WERI-Rb-1 (cell line): ENCODE measurements at regions not wholly inside any gene's neighbourhood (a gene's known extent, or its start where the extent isn't known, plus 50 kb on each side); places are given as distances from the start of the nearest gene placed in this dataset.

Source experiments
- DNase-seq: peaks from one replicate; pipeline ENCODE4 v3.0.0-alpha.2; 2020
- H3K27ac ChIP-seq: fragments of 250-450 bp; sonication (Bioruptor Pico); 2 replicates; pipeline ENCODE4 v1.5.1; 2020; ENCODE audit warnings: mild to moderate bottlenecking, moderate library complexity
- H3K27me3 ChIP-seq: fragments of 250-450 bp; sonication (Bioruptor Pico); 2 replicates; pipeline ENCODE4 v1.5.1; 2021; ENCODE audit warnings: mild to moderate bottlenecking, low read depth, moderate library complexity; ENCODE audit not compliant: insufficient read depth, severe bottlenecking
- H3K36me3 ChIP-seq: fragments of 250-450 bp; sonication (Bioruptor Pico); 2 replicates; pipeline ENCODE4 v1.5.1; 2020; ENCODE audit warnings: mild to moderate bottlenecking, moderate library complexity
- H3K4me3 ChIP-seq: 2 replicates; pipeline ENCODE4 v1.5.1; 2011; ENCODE audit warnings: low read depth, mild to moderate bottlenecking, control low read depth, low read length
- H3K9me3 ChIP-seq: fragments of 250-450 bp; sonication (Bioruptor Pico); 2 replicates; pipeline ENCODE4 v1.5.1; 2021; ENCODE audit warnings: mild to moderate bottlenecking, moderate library complexity; ENCODE audit not compliant: severe bottlenecking
- CTCF ChIP-seq: IDR thresholded peaks from 2 replicates; pipeline ENCODE4 v1.5.1; 2011; ENCODE audit warnings: low read depth, mild to moderate bottlenecking, control low read depth, inconsistent platforms, low read length

- Histone ChIP-seq H3K9me3 (no peaks in the 10 kb centered on the region), H3K27ac (no peak overlapping the region), H3K36me3 (no peaks in the 10 kb centered on the region), H3K27me3 (no peaks in the 10 kb centered on the region), H3K4me3 (no peak overlapping the region)
- TF ChIP-seq CTCF = peak; percentile 19; the same call in 1 of the 2 replicates
- no peak for DNase-seq
Measured at GRCh38 chr12:24109381-24110039, 160.0 kb upstream of the SOX5 start.

- Histone ChIP-seq H3K4me3 (no peak overlapping the region), H3K27me3 (no peaks in the 10 kb centered on the region), H3K9me3 (no peaks in the 10 kb centered on the region), H3K36me3 (no peaks in the 10 kb centered on the region), H3K27ac (no peak overlapping the region)
- no peak for TF ChIP-seq CTCF
- DNase-seq = no peak
Measured at GRCh38 chr12:24102676-24103075, 153.2 kb upstream of the SOX5 start.

- Histone ChIP-seq H3K36me3 (no peaks in the 10 kb centered on the region), H3K9me3 (no peaks in the 10 kb centered on the region), H3K4me3 (no peak overlapping the region), H3K27ac (no peak overlapping the region), H3K27me3 (no peaks in the 10 kb centered on the region)
- no peak for TF ChIP-seq CTCF
- DNase-seq = no peak
Measured at GRCh38 chr12:24099576-24099975, 150.1 kb upstream of the SOX5 start.

- Histone ChIP-seq H3K27ac (no peak overlapping the region), H3K27me3 (no peaks in the 10 kb centered on the region), H3K9me3 (no peaks in the 10 kb centered on the region), H3K36me3 (no peaks in the 10 kb centered on the region), H3K4me3 (no peak overlapping the region)
- no peak for DNase-seq
- no peak for TF ChIP-seq CTCF
Measured at GRCh38 chr12:24095245-24095644, 145.8 kb upstream of the SOX5 start.

- H3K27ac ChIP-seq = no peak overlapping the region
- H3K36me3 ChIP-seq = no peaks in the 10 kb centered on the region
- TF ChIP-seq CTCF = no peak
- H3K27me3 ChIP-seq = no peaks in the 10 kb centered on the region
- no peak for DNase-seq
- no peaks in the 10 kb centered on the region for H3K9me3 ChIP-seq
- no peak overlapping the region for H3K4me3 ChIP-seq
Measured at GRCh38 chr12:24089510-24089890, 140.0 kb upstream of the SOX5 start.
